Activated CD4-positive, alpha-beta memory T cell treated with anti-CD3 and anti-CD28 coated beads for 36 hours (primary cell): ENCODE measurements at regions not wholly inside any gene's neighbourhood (a gene's known extent, or its start where the extent isn't known, plus 50 kb on each side); places are given as distances from the start of the nearest gene placed in this dataset.

Experiments
- CTCF ChIA-PET: fragments of 350-600 bp; sonication (Branson Sonifier 250); formaldehyde crosslinking; loops from one replicate; lab custom pipeline; 2021; ENCODE audit warnings: antibody characterized with exemption, inconsistent platforms; lab: Charles Lee
- POLR2A ChIA-PET: fragments of 350-600 bp; sonication (Branson Sonifier 250); formaldehyde crosslinking; loops from one replicate; lab custom pipeline; 2021; ENCODE audit warnings: antibody characterized with exemption; lab: Charles Lee
- DNase-seq: peaks from one replicate; pipeline ENCODE4 v3.0.0-alpha.2; 2020
- H3K27ac Mint-ChIP-seq: one replicate; pipeline ENCODE4 v1.8.0; 2021; ENCODE audit warnings: mixed read lengths
- H3K27me3 Mint-ChIP-seq: one replicate; pipeline ENCODE4 v1.8.0; 2021; ENCODE audit warnings: mixed read lengths
- H3K36me3 Mint-ChIP-seq: one replicate; pipeline ENCODE4 v1.8.0; 2021; ENCODE audit warnings: mixed read lengths
- H3K4me1 Mint-ChIP-seq: one replicate; pipeline ENCODE4 v1.8.0; 2021; ENCODE audit warnings: low read depth, mixed read lengths
- H3K4me3 Mint-ChIP-seq: one replicate; pipeline ENCODE4 v1.8.0; 2021; ENCODE audit warnings: mild to moderate bottlenecking, mixed read lengths
- H3K9me3 Mint-ChIP-seq: one replicate; pipeline ENCODE4 v1.8.0; 2021; ENCODE audit warnings: mixed read lengths
- intact Hi-C: fragments of 100-400 bp; cut with micrococcal nuclease; formaldehyde crosslinking; loops from one replicate; pipeline ENCODE4 v1.15.1; 2023

DNA sequence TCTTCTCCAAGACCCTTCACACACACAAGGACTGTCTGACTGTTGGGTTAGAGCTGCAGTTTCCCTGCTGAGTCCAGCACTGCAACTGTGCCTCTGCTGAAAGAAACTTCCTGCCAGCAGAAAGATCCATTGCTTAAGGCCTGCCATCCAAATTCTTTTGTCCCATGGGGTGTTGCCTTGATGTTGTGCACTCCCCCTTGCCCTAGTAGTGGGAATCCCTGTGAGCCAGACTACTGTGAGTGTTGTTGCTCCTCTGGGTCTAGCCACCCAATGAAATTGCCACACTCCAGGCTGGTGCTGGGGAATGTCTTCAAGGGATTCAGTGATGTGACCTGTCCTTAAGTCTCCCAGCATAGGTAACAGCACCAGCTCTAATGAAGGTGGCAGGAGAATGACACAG lies 166.6 kb upstream of the PDE3A start:
- POLR2A ChIA-PET: no interaction called here
- H3K4me3 Mint-ChIP-seq: no peak overlapping the region
- CTCF ChIA-PET: no interaction called here
- no peaks in the 10 kb centered on the region for H3K4me1 Mint-ChIP-seq
- H3K27ac Mint-ChIP-seq: no peak overlapping the region
- no peaks in the 10 kb centered on the region for H3K27me3 Mint-ChIP-seq
- intact Hi-C loops: no loop called here
- H3K9me3 Mint-ChIP-seq: no peaks in the 10 kb centered on the region
- DNase-seq: no peak
- no peaks in the 10 kb centered on the region for H3K36me3 Mint-ChIP-seq

- H3K9me3 Mint-ChIP-seq: no peaks in the 10 kb centered on the region
- ChIA-PET CTCF (no interaction called here), POLR2A (no interaction called here)
- no peak overlapping the region for H3K27ac Mint-ChIP-seq
- no peaks in the 10 kb centered on the region for H3K27me3 Mint-ChIP-seq
- intact Hi-C loops: no loop called here
- no peak overlapping the region for H3K4me3 Mint-ChIP-seq
- no peaks in the 10 kb centered on the region for H3K36me3 Mint-ChIP-seq
- no peaks in the 10 kb centered on the region for H3K4me1 Mint-ChIP-seq
- DNase-seq: no peak
Measured at GRCh38 chr12:20205854-20206253, 162.5 kb upstream of the PDE3A start.

DNA sequence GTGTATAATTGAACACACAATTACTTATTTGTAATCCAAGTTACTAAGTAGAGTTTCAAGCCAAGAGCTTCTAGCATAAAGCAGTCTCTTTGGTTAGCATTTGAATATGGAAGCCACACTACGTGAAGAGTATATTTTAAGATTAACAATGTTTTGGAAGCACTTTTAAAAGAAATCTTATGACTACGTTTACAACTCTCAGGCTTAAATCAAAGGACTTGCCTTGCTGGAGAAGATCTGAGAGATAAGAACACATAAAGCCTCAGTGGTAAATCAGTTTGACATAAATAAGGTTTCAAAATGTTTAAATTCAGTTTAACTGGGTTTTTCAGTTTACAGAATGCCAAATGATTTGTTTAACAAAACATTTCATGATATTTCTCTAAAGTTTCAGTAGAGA lies 161.9 kb upstream of the PDE3A start:
- Mint-ChIP-seq H3K27ac (no peak overlapping the region), H3K36me3 (no peaks in the 10 kb centered on the region), H3K4me1 (no peaks in the 10 kb centered on the region), H3K27me3 (no peaks in the 10 kb centered on the region), H3K4me3 (no peak overlapping the region), H3K9me3 (no peaks in the 10 kb centered on the region)
- ChIA-PET CTCF (no interaction called here), POLR2A (no interaction called here)
- intact Hi-C loops: no loop called here
- DNase-seq: no peak

- H3K4me3 Mint-ChIP-seq: no peak overlapping the region
- H3K36me3 Mint-ChIP-seq: no peaks in the 10 kb centered on the region
- DNase-seq: no peak
- intact Hi-C loops: no loop called here
- no peak overlapping the region for H3K27ac Mint-ChIP-seq
- no peaks in the 10 kb centered on the region for H3K4me1 Mint-ChIP-seq
- ChIA-PET CTCF (no interaction called here), POLR2A (no interaction called here)
- H3K27me3 Mint-ChIP-seq: no peaks in the 10 kb centered on the region
- no peaks in the 10 kb centered on the region for H3K9me3 Mint-ChIP-seq
Measured at GRCh38 chr12:20210621-20211215, 157.6 kb upstream of the PDE3A start.

GRCh38 chr12:20211541-20211940 lies 156.8 kb upstream of the PDE3A start:
- POLR2A ChIA-PET: no interaction called here
- H3K27me3 Mint-ChIP-seq: no peaks in the 10 kb centered on the region
- H3K27ac Mint-ChIP-seq: no peak overlapping the region
- H3K9me3 Mint-ChIP-seq: no peaks in the 10 kb centered on the region
- no peak overlapping the region for H3K4me3 Mint-ChIP-seq
- CTCF ChIA-PET: no interaction called here
- H3K36me3 Mint-ChIP-seq: no peaks in the 10 kb centered on the region
- intact Hi-C loops: no loop called here
- DNase-seq: no peak
- H3K4me1 Mint-ChIP-seq: no peaks in the 10 kb centered on the region

GRCh38 chr12:20211981-20212421 lies 156.3 kb upstream of the PDE3A start:
- H3K4me3 Mint-ChIP-seq: no peak overlapping the region
- H3K4me1 Mint-ChIP-seq: no peaks in the 10 kb centered on the region
- H3K27ac Mint-ChIP-seq: no peak overlapping the region
- no peak for DNase-seq
- no peaks in the 10 kb centered on the region for H3K27me3 Mint-ChIP-seq
- ChIA-PET POLR2A (no interaction called here), CTCF (no interaction called here)
- intact Hi-C loops: no loop called here
- no peaks in the 10 kb centered on the region for H3K36me3 Mint-ChIP-seq
- H3K9me3 Mint-ChIP-seq: no peaks in the 10 kb centered on the region

- POLR2A ChIA-PET: no interaction called here
- Mint-ChIP-seq H3K27me3 (no peaks in the 10 kb centered on the region), H3K4me3 (no peak overlapping the region), H3K4me1 (no peaks in the 10 kb centered on the region), H3K9me3 (no peaks in the 10 kb centered on the region), H3K27ac (no peak overlapping the region), H3K36me3 (no peaks in the 10 kb centered on the region)
- intact Hi-C loops: no loop called here
- CTCF ChIA-PET: no interaction called here
- no peak for DNase-seq
Measured at GRCh38 chr12:20212658-20213555, 155.4 kb upstream of the PDE3A start.

DNA sequence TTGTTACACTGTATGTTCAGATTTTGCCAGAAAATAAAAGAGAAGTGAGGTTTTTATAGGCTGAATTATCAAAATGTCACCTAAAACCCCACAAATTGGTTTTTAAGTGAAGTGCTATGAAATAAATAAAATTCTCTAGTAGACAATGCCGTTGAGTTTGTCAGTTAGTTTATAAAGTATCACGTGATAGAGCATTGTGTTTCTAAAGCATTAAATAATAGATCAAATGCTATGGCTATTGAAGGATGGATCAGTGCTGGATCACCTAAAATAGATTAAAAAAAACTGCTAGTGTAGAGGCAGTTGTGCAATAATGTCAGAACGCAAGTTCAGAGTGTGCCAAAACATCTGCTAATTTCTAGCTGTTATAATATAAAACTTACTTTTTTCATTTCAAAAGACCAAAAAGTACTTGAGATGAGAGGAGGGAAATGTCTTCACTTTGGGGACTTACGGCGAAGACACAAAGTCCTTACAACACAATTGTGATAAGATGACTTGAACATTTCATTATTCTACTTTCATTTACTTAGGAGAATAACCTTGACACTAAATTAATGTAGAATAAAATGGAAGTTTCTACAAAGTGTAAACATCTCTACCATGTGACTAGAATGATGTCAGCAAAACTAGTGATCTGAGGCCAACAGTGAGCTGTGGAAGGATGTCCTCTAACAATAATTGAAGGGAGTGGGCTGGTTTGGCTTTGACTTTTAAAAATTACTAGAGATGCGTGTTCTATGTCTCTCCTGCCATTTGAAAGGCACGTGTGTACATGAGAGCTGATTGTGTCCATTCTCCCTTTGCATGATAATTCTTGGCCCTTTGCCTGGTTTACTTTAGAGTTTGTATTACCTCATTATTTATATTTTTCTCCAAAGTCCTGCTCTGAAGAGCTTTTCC lies 154.4 kb upstream of the PDE3A start:
- Mint-ChIP-seq H3K9me3 (no peaks in the 10 kb centered on the region), H3K27me3 (no peaks in the 10 kb centered on the region), H3K36me3 (no peaks in the 10 kb centered on the region), H3K4me3 (no peak overlapping the region), H3K4me1 (no peaks in the 10 kb centered on the region), H3K27ac (no peak overlapping the region)
- intact Hi-C loops: no loop called here
- ChIA-PET CTCF (interaction anchor here (0.9 kb wide), 1 partner anchor 475 kb away, joined by 4 read pairs; no protein-coding TSS in a partner anchor), POLR2A (no interaction called here)
- no peak for DNase-seq

GRCh38 chr12:20220339-20220738 lies 148.0 kb upstream of the PDE3A start:
- no peak overlapping the region for H3K27ac Mint-ChIP-seq
- no peaks in the 10 kb centered on the region for H3K4me1 Mint-ChIP-seq
- no peak overlapping the region for H3K4me3 Mint-ChIP-seq
- peaks cover 1% of the 10 kb centered on the region for H3K27me3 Mint-ChIP-seq
- no peaks in the 10 kb centered on the region for H3K36me3 Mint-ChIP-seq
- ChIA-PET CTCF (no interaction called here), POLR2A (no interaction called here)
- intact Hi-C loops: no loop called here
- no peak for DNase-seq
- H3K9me3 Mint-ChIP-seq: peaks cover 2% of the 10 kb centered on the region

- no peak overlapping the region for H3K27ac Mint-ChIP-seq
- H3K27me3 Mint-ChIP-seq: no peaks in the 10 kb centered on the region
- H3K9me3 Mint-ChIP-seq: no peaks in the 10 kb centered on the region
- H3K4me1 Mint-ChIP-seq: no peaks in the 10 kb centered on the region
- CTCF ChIA-PET: no interaction called here
- DNase-seq: no peak
- no peaks in the 10 kb centered on the region for H3K36me3 Mint-ChIP-seq
- H3K4me3 Mint-ChIP-seq: no peak overlapping the region
- POLR2A ChIA-PET: no interaction called here
- intact Hi-C loops: no loop called here
Measured at GRCh38 chr12:20232931-20233675, 135.2 kb upstream of the PDE3A start.

GRCh38 chr12:20234474-20234873 lies 133.9 kb upstream of the PDE3A start:
- POLR2A ChIA-PET: no interaction called here
- Mint-ChIP-seq H3K27ac (no peak overlapping the region), H3K27me3 (no peaks in the 10 kb centered on the region)

GRCh38 chr12:20237091-20237490 lies 131.2 kb upstream of the PDE3A start:
- ChIA-PET CTCF (no interaction called here), POLR2A (no interaction called here)
- Mint-ChIP-seq H3K36me3 (no peaks in the 10 kb centered on the region), H3K27me3 (no peaks in the 10 kb centered on the region), H3K27ac (no peak overlapping the region), H3K4me3 (no peak overlapping the region), H3K9me3 (no peaks in the 10 kb centered on the region), H3K4me1 (no peaks in the 10 kb centered on the region)
- intact Hi-C loops: no loop called here
- no peak for DNase-seq

More at GRCh38 chr12:20234474-20234873, 133.9 kb upstream of the PDE3A start:
- intact Hi-C loops: no loop called here
- CTCF ChIA-PET: no interaction called here
- Mint-ChIP-seq H3K4me3 (no peak overlapping the region), H3K4me1 (no peaks in the 10 kb centered on the region), H3K9me3 (no peaks in the 10 kb centered on the region), H3K36me3 (no peaks in the 10 kb centered on the region)
- no peak for DNase-seq
